HL-60/S4 treated with retinoic acid at 250 ng/mL for 4 days and 3 days (cell line): ENCODE measurements at regions not wholly inside any gene's neighbourhood (a gene's known extent, or its start where the extent isn't known, plus 50 kb on each side); places are given as distances from the start of the nearest gene placed in this dataset.

Experiments
- in situ Hi-C: fragments of 300-500 bp; cut with MboI; formaldehyde crosslinking; loops from 2 replicates; pipeline ENCODE4 v1.7.0; 2022; ENCODE audit warnings: low sequenced_read_pairs

DNA sequence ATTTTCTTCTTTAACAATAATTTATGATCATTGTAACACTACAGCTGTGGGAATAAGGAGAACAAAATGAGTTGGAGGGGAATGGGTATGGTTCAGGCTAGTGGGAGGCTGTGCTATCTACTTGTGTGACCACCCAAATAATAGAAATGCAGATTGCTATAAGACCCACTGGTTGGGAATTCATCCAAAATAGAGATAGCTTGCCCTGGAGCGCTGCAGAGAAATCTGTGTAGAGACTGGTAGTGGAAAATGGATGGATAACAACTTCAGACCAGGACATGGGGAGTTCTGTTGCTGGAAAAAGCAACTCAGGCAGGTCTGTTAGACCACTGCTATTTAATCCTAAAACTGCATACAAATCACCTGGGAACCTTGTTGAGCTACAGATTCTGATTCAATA lies 137.1 kb upstream of the MKLN1 start:
- in situ Hi-C loops = no loop called here

DNA sequence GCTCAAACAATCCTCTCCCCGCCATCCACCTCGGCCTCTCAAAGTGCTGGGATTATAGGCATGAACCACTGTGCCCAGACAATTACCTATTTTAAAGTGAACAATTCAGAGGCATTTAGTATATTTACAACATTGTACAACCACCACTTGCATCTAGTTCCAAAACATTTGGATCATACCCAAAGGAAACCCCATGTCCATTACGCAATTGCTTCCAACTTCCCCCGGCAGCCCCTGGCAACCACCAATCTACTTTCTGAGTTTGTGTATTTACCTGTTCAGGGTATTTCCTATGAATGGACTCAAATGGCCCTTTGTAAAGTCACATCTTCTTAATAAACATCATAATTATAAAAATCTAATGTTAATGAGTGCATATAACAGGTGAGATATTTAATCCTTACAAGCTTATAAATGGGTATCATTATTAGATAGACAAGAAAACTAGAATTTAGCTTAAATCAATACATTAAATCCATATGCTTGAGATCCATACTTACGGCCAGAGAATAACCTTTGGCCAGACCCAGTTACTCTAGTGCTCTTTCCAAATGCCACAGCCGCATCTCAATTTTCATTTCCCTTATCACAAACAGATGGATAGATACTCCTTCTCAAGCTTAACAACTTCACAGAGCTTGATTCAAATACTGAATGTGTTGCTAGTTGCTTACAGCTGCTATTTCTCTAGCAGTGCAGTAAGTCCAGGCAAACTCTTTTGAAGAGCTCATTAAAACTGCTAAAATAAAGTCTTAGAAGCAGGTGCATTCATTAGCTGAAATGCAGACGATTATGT lies 133.4 kb upstream of the MKLN1 start:
- in situ Hi-C loops = no loop called here

DNA sequence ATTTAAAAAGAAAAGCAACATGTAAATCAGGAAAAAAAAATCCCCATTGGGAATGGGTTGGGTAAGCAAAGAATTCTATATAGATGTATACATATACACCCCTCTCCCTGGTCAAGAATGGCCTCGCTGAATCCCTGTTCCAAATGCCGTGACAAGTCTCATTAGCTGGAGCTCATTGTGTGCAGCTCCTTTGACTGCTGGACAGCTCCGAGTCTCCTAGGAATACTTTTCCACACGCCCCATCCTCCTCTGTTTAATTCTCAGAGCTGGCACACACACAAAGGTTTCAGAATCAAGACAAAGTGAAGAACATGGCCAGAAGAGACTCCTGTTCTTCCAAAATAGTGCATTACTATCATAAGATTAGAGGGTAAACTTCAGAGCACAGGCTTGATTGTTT lies 130.9 kb upstream of the MKLN1 start:
- in situ Hi-C loops = no loop called here

DNA sequence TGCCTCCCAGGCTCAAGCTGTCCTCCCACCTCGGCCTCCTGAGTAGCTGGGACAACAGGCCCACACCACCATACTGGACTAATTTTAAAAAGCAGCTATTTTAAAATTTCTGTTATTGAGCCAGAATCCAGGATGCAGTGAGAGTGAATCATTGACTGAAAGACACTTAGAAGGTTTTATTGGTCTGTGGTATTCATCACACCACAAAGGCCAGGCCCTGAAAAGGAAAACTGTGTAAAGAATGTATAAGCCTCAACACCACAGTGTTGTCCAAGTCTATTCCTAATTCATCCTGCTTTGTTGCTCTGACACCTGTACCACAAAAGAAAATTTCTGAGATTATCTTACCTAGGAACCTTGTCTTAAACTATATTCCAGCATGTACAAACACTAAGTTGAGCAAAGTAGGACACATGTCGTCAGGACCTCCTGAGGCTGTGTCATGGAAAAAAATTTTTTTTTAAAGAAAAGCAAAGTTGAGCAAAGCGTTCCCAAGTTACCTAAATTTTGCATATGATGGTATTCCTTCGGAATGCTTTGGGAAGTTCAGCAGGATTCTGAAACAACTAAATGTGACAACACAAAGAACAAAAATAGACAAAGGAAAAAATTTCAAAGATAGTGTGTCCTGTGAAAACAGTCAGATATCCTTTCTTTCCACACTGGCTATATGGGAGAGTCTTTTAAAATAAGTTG lies 129.6 kb upstream of the MKLN1 start:
- in situ Hi-C loops = no loop called here

DNA sequence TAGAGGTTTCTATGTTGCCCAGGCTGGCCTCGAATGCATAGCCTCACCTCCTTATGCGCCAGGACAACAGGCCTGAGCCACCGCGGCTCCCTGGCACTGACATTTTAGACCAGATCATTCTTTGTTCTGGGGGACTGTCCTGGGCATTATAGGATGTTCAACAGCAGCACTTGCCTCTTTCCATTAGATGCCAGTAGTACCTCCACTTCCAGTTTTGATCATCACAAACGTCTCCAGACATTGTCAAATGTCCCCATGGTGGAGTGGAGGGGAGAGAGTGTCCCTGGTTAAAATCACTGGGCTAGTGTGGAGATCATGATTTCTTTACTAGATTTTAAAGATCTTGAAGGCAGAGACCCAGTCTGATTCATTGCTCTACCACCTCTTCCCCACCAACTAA lies 125.2 kb upstream of the MKLN1 start:
- in situ Hi-C loops = no loop called here

DNA sequence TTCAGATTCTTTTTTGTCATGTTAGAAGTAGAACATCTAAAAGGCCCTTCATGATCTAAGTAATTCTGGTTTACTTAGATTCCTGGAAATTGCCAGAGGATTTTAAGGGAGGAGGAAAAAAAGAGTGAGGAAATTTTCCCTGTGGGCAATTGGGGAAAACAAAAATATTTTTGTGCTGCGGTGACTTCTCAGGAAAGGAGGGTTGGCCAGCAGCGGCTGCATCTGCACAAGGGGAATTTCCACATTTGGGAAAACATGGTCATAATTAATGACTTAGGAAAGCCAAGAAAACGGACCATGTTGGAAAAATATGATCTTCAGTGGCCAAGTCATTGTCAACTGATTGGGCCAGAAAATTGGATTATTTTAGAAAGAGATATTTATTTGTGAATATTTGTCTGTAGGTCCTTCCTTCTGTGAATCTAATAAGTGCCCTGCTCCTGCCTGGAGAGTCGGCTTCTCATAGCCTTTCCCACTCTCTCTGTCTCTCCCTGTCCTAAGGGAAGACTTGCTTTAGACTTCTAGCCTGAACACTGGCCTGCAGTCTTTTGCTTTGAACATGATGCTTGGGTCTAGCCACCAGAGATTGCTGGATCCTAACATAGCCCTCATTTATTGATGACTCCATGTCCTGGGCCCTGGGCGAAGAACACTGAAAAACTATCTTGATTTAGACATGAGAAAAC lies 124.2 kb upstream of the MKLN1 start:
- in situ Hi-C loops = no loop called here

DNA sequence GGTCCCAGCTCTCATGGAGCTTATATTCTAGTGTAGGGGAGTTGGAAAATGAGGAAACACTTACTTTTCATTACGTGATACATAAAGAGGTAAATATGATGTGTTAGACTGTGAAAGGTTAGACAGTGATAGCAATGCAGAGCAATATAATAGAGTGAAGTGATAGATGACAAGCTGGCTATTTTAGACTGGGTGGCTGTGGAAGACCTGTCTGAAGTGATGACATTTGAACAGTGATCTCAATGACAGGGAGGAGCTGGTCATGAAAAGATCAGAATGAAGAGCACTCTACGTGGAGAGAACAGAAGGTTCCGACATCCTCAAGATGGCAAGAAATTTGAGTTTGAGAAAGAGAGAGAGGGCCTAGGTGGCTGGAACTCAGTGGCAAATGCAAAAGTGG lies 118.9 kb upstream of the MKLN1 start:
- in situ Hi-C loops = no loop called here

DNA sequence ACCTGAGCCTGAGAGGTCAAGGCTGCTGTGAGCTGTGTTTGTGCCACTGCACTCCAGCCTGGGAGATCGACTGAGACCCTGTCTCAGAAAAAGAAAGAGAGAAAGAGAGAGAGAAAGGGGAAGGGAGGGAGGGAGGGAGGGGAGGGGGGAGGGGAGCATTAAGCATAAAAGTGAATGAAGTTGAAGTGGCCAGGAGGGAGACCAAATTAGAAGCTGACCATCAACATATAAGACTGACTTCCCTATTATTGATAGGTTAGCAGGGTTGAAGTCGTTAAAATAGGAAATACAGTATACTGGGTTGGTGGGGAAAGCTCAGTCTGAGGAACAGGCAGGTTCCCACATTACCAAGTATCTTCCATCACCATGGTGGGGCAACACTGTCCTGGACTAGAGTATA lies 117.1 kb upstream of the MKLN1 start:
- in situ Hi-C loops = no loop called here

DNA sequence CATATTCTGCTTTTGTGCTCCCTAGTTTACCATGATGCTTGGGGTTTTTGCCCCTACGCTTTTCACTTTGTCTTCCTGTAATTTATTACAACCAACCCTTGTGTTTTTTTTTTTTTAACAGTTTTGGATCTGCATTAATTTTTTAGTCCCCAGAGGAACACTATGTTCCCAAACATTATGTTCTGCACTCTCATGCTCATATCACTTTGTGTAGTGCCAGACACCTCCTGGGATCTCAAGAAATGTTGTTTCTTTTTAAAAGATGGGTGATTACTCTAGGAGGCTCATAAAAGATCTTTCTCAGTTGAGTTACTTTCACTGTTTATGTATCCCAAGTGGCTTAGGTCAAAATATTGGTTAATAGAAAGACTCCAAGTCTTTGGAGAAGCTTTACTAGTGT lies 116.2 kb upstream of the MKLN1 start:
- in situ Hi-C loops = no loop called here

DNA sequence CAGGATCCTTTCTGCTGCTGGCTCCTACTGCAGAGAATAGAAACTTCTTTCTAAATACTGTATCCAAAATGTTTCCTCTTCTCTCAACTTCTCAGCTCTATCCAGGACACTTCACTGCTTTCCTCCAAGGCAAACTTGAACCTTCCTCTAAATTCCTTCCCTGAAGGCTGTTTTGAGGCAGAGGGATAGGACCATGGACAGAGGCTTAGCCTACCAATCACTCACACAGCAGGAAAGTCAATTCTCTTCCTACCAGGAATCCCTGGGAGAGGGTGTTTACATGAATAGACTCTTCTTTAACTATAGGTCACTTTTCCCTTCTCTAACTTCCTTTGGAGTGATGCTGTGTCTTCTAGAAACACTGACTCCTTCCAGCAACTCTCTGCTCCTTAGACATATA lies 115.6 kb upstream of the MKLN1 start:
- in situ Hi-C loops = no loop called here

DNA sequence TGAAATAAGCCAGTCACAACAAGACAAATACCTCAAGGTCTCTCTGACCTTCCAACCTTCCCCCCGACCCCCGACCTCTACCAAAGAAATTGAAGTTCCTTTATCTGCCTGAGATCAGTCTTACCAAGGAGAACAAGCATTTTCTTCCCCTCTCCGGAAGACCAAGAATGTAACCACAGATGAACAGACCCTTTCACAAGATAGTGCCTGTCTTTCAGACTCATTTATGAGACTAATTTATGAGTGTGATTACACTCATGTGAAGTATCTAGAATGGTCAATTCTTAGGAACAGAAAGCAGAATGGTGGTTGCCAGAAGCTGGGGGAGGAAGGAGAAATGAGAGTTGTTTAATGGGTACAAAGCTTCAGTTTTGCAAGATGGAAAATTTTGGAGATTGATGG lies 108.9 kb upstream of the MKLN1 start:
- in situ Hi-C loops = no loop called here

DNA sequence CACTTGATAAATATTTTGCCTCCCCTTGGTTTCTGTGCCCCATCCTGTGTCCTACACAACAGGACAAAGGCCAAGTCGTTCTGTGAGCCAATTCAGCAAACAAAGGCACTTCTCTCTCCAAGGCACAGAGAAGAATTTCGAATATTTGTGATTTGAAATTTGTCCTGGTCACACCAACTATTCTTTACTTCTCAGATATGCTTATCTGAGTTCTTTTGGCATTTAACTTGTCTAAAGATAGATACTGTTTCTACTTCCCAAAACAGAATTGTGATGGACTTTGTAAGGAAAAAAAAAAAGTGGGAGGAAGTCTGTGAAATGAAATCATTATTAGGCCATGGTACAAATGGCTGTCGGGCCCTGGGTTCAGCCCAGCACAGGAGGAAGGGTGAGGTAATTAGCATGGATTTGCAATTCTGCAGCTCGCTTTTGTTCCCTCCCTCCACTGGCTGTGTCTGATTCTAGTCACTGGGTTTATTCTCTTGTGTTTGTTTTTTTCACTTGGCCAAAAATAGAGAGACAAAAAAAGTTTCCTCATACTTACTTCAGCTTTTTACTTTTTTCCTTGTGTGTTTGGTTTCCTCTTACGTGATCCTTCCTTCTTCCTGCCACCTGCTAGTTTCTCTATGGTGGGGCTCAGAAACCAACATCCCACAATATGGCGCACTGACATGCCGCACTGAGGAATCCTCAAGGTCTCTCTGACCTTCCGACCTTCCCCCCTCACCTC lies 108.2 kb upstream of the MKLN1 start:
- in situ Hi-C loops = no loop called here

DNA sequence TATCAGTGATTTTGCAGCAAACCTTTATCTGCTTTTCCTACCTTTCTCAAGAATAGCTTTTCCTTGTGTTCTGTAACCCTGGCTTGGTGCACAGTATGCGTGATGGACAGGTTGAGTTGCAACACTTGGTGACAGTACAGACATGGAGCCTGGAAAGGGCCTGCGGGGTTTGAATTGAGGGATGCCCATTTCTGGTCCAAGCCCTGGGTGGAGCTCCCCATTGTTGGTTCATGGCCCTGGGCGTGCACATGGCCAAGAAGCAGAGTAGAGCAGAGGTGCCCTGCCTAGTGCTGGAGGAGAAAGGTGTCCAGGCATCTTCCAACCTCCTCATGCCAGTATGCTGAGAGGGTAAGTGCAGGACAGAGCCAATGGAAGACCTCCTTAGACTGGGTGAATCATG lies 106.6 kb upstream of the MKLN1 start:
- in situ Hi-C loops = no loop called here

DNA sequence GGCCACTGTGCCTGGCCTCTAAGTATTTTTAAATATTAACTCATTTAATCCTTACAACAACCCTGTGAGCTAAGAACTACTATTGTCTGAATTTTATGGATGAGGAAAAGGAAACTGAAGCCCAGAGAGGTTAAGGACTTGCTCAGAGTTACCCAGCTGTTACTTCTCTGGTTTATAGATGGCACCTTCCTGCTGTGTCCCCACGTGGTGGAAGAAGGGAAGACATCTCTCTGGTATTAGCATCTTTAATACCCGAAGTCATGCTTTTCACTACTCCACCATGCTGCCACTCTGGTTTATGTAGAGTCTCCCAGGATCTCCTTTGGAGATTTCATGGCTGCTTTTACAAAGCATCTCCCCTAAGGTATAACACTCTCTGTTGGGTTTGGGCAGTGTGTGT lies 105.5 kb upstream of the MKLN1 start:
- in situ Hi-C loops = no loop called here

DNA sequence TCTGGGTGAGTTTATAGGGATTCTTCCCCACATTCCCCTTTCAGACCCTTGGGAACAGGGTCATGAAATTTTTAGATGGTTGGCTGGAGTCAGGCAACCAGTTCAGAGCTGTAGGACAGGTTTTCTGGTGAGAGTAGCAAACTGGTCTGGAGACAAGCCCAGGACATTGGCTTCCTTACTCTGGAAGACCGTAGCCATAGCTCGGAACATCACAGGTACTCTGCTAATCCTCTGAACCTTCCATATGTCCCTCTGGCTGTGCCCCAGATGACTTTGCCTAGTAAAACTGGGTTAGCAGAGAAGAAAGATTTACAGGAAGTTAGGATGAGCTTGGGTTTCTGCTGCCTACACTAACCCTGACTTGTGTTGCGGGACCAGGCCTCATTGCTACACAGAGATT lies 104.5 kb upstream of the MKLN1 start:
- in situ Hi-C loops = no loop called here

DNA sequence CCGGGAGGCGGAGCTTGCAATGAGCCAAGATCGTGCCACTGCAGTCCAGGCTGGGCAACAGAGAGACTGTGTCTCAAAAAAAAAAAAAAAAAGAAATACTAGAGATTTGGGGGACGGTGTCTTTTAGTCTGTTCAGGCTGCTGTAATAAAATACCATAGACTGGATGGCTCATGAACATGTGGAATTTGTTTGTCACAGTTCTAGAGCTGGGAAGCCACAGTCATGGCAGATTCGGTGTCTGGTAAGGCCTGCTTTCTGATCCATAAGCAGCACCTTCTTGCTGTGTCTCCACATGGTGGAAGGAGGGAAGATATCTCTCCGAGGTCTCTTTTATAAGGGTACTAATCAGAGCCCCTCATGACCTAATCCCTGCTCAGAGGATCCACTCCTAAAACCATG lies 102.7 kb upstream of the MKLN1 start:
- in situ Hi-C loops = no loop called here

DNA sequence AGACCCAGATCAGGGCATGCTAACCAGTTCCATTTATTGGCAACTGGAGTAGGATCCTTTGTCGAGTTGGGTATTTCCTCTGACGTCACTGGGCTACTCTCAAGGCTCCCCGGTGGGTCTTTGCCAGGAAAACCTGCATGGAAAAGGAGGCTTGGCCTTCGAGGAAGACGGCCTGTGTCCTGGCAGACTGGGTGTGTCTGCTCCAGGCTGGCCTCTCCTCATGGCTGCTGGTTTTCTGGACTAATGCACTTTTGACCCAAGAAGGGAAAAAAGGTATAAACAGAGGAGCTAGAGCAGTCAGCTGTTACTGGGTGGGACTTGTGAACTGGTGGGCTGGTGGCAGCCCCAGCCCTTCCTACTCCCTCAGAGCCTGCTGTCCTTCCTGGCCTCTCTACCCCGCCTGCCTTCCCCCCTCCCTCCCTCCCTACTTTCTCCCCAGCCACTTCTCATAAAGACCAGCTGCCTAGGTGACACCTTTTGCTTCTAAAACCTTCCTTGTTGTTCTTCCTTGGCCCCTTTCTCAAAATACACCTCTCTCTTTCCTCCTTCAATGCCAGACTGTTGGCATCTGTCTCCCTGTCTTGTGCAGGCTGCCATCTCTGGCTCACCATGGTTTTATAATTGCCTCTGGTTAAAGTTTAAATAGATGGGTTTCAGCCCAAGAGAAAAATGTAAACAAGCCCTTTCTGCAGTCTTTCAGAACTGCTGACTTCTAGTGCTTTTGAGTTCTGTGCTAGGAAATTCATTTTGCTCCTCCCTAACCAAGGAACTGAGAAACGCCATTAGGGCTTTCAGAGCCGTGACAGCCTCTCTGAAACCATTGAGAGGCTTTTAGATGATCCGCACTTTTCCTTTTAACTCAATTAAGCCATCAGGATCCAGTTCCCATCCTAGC lies 101.8 kb upstream of the MKLN1 start:
- in situ Hi-C loops = no loop called here

DNA sequence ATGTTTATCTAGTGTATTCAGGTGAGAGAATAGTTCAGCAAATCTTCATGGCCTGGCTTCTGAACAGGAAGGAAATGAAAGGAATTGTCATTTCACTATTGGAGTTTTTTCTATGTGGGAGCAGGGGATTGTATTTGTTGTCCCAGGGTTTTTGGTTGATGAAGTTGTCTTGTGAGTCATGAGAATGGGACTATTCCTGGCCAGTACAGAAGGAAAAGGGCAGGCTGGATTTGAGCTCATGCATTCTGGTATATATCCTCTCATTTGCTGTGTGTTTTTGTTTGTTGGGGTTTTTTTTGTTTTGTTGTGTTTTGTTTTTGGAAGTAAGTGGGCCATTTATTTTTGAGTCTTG lies 101.2 kb upstream of the MKLN1 start:
- in situ Hi-C loops = no loop called here

DNA sequence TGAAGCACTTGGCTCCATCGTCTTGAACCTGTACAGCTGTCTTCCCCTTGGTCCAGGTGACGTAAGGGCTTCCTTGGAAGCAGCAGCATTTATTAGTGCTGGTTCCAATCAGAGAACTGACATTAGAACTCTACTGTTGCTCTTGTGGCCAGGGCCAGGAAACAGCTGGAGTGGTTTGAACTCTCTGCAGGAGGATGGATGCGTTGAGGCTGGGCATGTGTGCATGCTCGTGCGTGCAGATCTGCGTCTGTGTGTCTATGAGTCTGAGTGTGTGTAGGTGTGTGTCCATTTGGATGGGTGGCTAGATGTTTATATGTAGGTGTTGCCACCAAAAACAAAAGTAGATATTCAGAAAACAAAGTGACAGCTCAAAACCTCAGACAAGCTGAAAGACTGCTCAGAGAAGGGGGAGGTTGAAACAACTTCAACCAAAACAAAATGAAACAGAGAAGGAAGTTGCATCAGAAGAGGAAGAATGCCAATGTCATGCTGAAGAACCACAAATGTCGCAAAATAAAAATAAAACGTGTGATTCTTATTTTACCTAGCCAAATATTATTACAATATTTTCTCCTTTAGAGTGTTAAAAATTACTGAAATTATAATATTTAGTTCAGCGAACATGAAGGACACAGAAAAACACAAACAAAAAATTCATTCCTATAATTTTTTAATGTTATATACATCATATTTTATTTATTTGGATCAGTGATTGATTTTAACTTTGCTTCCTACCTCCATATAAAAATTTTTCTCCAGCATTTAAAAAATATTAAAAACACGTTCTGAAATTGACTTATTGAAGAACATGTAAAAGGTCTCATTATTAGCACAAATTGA lies 96.1 kb upstream of the MKLN1 start:
- in situ Hi-C loops = no loop called here

DNA sequence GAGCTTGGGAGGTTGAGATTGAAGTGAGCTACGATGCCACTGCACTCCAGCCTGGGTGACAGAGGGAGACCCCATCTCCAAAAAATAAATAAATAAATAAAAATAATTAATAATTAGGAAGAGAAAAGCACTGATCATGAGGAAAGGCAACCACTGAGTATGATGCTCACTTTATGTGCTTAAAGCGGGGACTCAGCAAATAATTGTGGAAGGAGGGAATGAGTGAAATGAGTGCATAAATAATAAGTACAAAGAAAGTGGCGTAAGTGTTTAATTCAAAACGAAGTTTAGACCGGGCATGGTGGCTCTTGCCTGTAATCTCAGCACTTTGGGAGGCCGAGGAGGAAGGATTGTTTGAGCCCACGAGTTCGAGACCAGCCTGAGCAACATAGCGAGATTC lies 94.9 kb upstream of the MKLN1 start:
- in situ Hi-C loops = no loop called here
